GM12875 (cell line): ENCODE measurements at regions not wholly inside any gene's neighbourhood (a gene's known extent, or its start where the extent isn't known, plus 50 kb on each side); places are given as distances from the start of the nearest gene placed in this dataset.

Experiments used
- H3K4me3 ChIP-seq: one replicate; pipeline ENCODE4 v1.5.1; 2011; ENCODE audit warnings: low read depth, low read length, control low read depth
- CTCF ChIP-seq: IDR thresholded peaks from 2 replicates; pipeline ENCODE4 v1.5.1; 2011; ENCODE audit warnings: low read depth, mild to moderate bottlenecking, control low read depth, inconsistent platforms, low read length, moderate library complexity, borderline replicate concordance; ENCODE audit not compliant: insufficient read depth

- TF ChIP-seq CTCF = no peak
- H3K4me3 ChIP-seq = no peak overlapping the region
These were observed 467.3 kb upstream of the B3GAT1 start for GRCh38 chr11:134879341-134879740.

- no peak overlapping the region for H3K4me3 ChIP-seq
- TF ChIP-seq CTCF = no peak
These were observed 466.7 kb upstream of the B3GAT1 start for GRCh38 chr11:134878785-134879184.

- no peak overlapping the region for H3K4me3 ChIP-seq
- no peak for TF ChIP-seq CTCF
These were observed 464.2 kb upstream of the B3GAT1 start for GRCh38 chr11:134876226-134876625.

- TF ChIP-seq CTCF = no peak
- H3K4me3 ChIP-seq = no peak overlapping the region
These were observed 455.1 kb upstream of the B3GAT1 start for GRCh38 chr11:134866981-134867675.

GRCh38 chr11:134866215-134866614 lies 454.2 kb upstream of the B3GAT1 start:
- no peak overlapping the region for H3K4me3 ChIP-seq

GRCh38 chr11:134864968-134865305 lies 452.9 kb upstream of the B3GAT1 start:
- TF ChIP-seq CTCF = no peak

More at GRCh38 chr11:134866215-134866614, 454.2 kb upstream of the B3GAT1 start:
- no peak for TF ChIP-seq CTCF

GRCh38 chr11:134864233-134864967 lies 452.4 kb upstream of the B3GAT1 start:
- TF ChIP-seq CTCF = no peak
- no peak overlapping the region for H3K4me3 ChIP-seq

More at GRCh38 chr11:134864968-134865305, 452.9 kb upstream of the B3GAT1 start:
- H3K4me3 ChIP-seq = no peak overlapping the region
